Esophagus squamous epithelium (tissue), 4 donors: ENCODE measurements at regions not wholly inside any gene's neighbourhood (a gene's known extent, or its start where the extent isn't known, plus 50 kb on each side); places are given as distances from the start of the nearest gene placed in this dataset.

Source experiments
- CTCF ChIP-seq, 6 experiments: fragments of 450-650 bp in 4 of 6; fragments of 200-600 bp in 2 of 6; sonication (generic) in 2 of 6; IDR thresholded peaks; one replicate each; pipeline ENCODE4 v1.5.1; 2016 to 2019; ENCODE audit warnings: antibody characterized with exemption in 6 of 6, mild to moderate bottlenecking in 4 of 6, moderate library complexity in 4 of 6
- POLR2A ChIP-seq, 4 donors: fragments of 450-650 bp; IDR thresholded peaks; one replicate each; pipeline ENCODE4 v1.6.1; 2017; ENCODE audit warnings: antibody characterized with exemption in 4 of 4, mild to moderate bottlenecking in 4 of 4, moderate library complexity in 3 of 4

- no peak for TF ChIP-seq CTCF (IDR thresholded peaks at IDR 0.05)
- no peak for TF ChIP-seq POLR2A (IDR thresholded peaks at IDR 0.05)
Measured at GRCh38 chr5:2153802-2154201, 271.1 kb upstream of the IRX4 start.
